ENCODE measurements at regions not wholly inside any gene's neighbourhood (a gene's known extent, or its start where the extent isn't known, plus 50 kb on each side); places are given as distances from the start of the nearest gene placed in this dataset.

GRCh38 chr6:78093906-78094305, 441.1 kb downstream of the MEI4 start:
- Histone ChIP-seq H3K9ac (ENCODE audit: insufficient read depth in 1 of 2, low read depth in 2 of 2, low read length in 2 of 2) (no peak overlapping the region), H3K79me2 (ENCODE audit: control insufficient read depth, insufficient read depth, low read length) (no peaks in the 10 kb centered on the region), H3K36me3 (ENCODE audit: control insufficient read depth, insufficient read depth, low read length) (no peaks in the 10 kb centered on the region), H3K4me2 (ENCODE audit: insufficient read depth, low read length) (no peak overlapping the region), H2AFZ (ENCODE audit: low read depth, low read length) (no peak overlapping the region), H3K4me1 (replicated peaks in 1 of 2; ENCODE audit: control insufficient read depth in 2 of 2, insufficient read depth in 2 of 2, low read length in 2 of 2) (no peaks in the 10 kb centered on the region), H3K27me3 (ENCODE audit: control insufficient read depth in 2 of 2, insufficient read depth in 2 of 2, low read length in 2 of 2) (no peaks in the 10 kb centered on the region), H3K4me3 (no peak overlapping the region), H3K27ac (ENCODE audit: extremely low read depth, low read depth, low read length) (no peak overlapping the region), H3K9me1 (ENCODE audit: control insufficient read depth, insufficient read depth, low read length) (no peaks in the 10 kb centered on the region), H4K20me1 (replicated peaks; ENCODE audit: control insufficient read depth, insufficient read depth, low read length) (no peaks in the 10 kb centered on the region), H3K9me3 (replicated peaks; ENCODE audit: control insufficient read depth, insufficient read depth, low read depth, low read length) (no peaks in the 10 kb centered on the region; the same call in 1 of the 2 replicates)
- no TSS peak for BruUV-seq (replicated peaks)
- ChIA-PET POLR2A (no interaction called here), CTCF (ENCODE audit: low intra/inter-chr PET ratio) (no interaction called here)
- FAIRE-seq: no peak
- in situ Hi-C loops (cut with MboI) (no loop called here), intact Hi-C loops (cut with micrococcal nuclease) (no loop called here)
- no peak for ATAC-seq
- 0% methylated on average over 1 of the region's 1 CpG for WGBS (ENCODE audit: insufficient coverage, low coverage, missing lambda C conversion rate)
- DNase-seq (ENCODE audit: extremely low read depth in 1 of 4, low spot score in 3 of 4): no peak
- TF ChIP-seq ZNF347 (CRISPR knock-in tag; IDR thresholded peaks at IDR 0.05; ENCODE audit: low read depth) (no peak), ZNF707 (CRISPR knock-in tag; conservative IDR thresholded peaks at IDR 0.05) (no peak), HDAC6 (IDR thresholded peaks at IDR 0.05; ENCODE audit: low read depth, low read length) (no peak), THRB (CRISPR knock-in tag; conservative IDR thresholded peaks at IDR 0.05) (no peak), MXD1 (CRISPR knock-in tag; IDR thresholded peaks at IDR 0.05; ENCODE audit: borderline replicate concordance, poor library complexity, severe bottlenecking) (no peak)

All from K562 (cell line).